GM21529 (cell line): ENCODE measurements at regions not wholly inside any gene's neighbourhood (a gene's known extent, or its start where the extent isn't known, plus 50 kb on each side); places are given as distances from the start of the nearest gene placed in this dataset.

Experiments used
- ATAC-seq: cut with Tn5 transposase; IDR thresholded peaks from one replicate; pipeline ENCODE4 v1.9.1; 2021; ENCODE audit not compliant: unreplicated experiment

- ATAC-seq = no peak
Observed at GRCh38 chr13:69450245-69450644, 657.4 kb upstream of the ATXN8OS start.

- no peak for ATAC-seq
Observed at GRCh38 chr13:69425235-69425634, 682.4 kb upstream of the ATXN8OS start.

GRCh38 chr13:69423844-69424243, 683.8 kb upstream of the ATXN8OS start:
- no peak for ATAC-seq

GRCh38 chr13:69418319-69418718, 689.3 kb upstream of the ATXN8OS start:
- no peak for ATAC-seq

- no peak for ATAC-seq
Observed at GRCh38 chr13:69410761-69411160, 696.9 kb upstream of the ATXN8OS start.

GRCh38 chr13:69391756-69392155, 715.9 kb upstream of the ATXN8OS start:
- no peak for ATAC-seq

GRCh38 chr13:69389899-69390298, 717.7 kb upstream of the ATXN8OS start:
- ATAC-seq = no peak

GRCh38 chr13:69373747-69374425, 733.7 kb upstream of the ATXN8OS start:
- ATAC-seq = no peak

GRCh38 chr13:69363360-69363759, 744.3 kb upstream of the ATXN8OS start:
- ATAC-seq = no peak

GRCh38 chr13:69331245-69331644, 776.4 kb upstream of the ATXN8OS start:
- no peak for ATAC-seq

GRCh38 chr13:69324090-69324886, 783.3 kb upstream of the ATXN8OS start:
- ATAC-seq = no peak

- ATAC-seq = no peak
Observed at GRCh38 chr13:69319656-69320055, 788.0 kb upstream of the ATXN8OS start.

GRCh38 chr13:69315039-69315438, 792.6 kb upstream of the ATXN8OS start:
- no peak for ATAC-seq

GRCh38 chr13:69306766-69307165, 800.9 kb upstream of the ATXN8OS start:
- ATAC-seq = no peak

GRCh38 chr13:69300131-69300530, 807.5 kb upstream of the ATXN8OS start:
- ATAC-seq = no peak

- no peak for ATAC-seq
Observed at GRCh38 chr13:69296130-69296529, 811.5 kb upstream of the ATXN8OS start.

- no peak for ATAC-seq
Observed at GRCh38 chr13:69292789-69293425, 814.7 kb upstream of the ATXN8OS start.

GRCh38 chr13:69291292-69291906, 816.2 kb upstream of the ATXN8OS start:
- ATAC-seq = no peak

GRCh38 chr13:69288026-69288425, 819.6 kb upstream of the ATXN8OS start:
- no peak for ATAC-seq

- ATAC-seq = no peak
Observed at GRCh38 chr13:69287050-69287698, 820.5 kb upstream of the ATXN8OS start.

- ATAC-seq = no peak
Observed at GRCh38 chr13:69283837-69284236, 823.8 kb upstream of the ATXN8OS start.
